Sigmoid colon (tissue), 4 donors: ENCODE measurements at regions not wholly inside any gene's neighbourhood (a gene's known extent, or its start where the extent isn't known, plus 50 kb on each side); places are given as distances from the start of the nearest gene placed in this dataset.

Experiments
- EP300 ChIP-seq, 4 donors: sonication (generic); formaldehyde crosslinking; IDR thresholded peaks; one replicate each; pipeline ENCODE4 v1.6.1; 2017; ENCODE audit warnings: antibody characterized with exemption in 4 of 4
- POLR2A ChIP-seq, 2 donors: fragments of 450-650 bp; IDR thresholded peaks; one replicate each; pipeline ENCODE4 v1.6.1; 2016; ENCODE audit warnings: antibody characterized with exemption in 2 of 2, mild to moderate bottlenecking in 2 of 2, moderate library complexity in 2 of 2
- POLR2AphosphoS5 ChIP-seq, 4 donors: sonication (generic); formaldehyde crosslinking; IDR thresholded peaks; one replicate each; pipeline ENCODE4 v1.6.1; 2017; ENCODE audit warnings: antibody characterized with exemption in 4 of 4
- TF ChIP-seq, protein P1 (sequence below), 4 experiments: fragments of 450-650 bp in 3 of 4; fragments of 200-600 bp in 1 of 4; IDR thresholded peaks; one replicate each; pipeline ENCODE4 v1.5.1; 2016 to 2019; ENCODE audit warnings: antibody characterized with exemption in 4 of 4, mild to moderate bottlenecking in 3 of 4, moderate library complexity in 2 of 4

DNA sequence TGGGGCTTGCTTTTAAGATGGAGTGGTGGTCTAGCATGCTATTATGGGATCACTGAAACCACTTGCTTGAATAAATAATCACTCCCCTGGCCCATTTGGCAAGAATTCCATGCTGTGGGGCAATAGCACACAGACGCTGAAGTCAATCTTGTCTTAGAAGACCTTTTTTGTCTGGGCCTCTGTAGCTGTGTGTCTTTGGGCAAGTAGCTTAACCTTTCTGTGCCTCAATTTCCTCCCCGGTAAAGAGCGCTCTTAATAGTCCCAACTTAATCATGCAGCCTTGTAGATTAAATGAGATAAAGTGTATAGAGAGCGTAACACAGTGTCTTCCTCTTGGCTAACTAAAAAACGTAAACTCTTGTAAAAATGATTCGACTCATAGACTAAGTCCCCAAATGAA, 125.4 kb upstream of the IGSF21 start:
- TF ChIP-seq, protein P1, sequence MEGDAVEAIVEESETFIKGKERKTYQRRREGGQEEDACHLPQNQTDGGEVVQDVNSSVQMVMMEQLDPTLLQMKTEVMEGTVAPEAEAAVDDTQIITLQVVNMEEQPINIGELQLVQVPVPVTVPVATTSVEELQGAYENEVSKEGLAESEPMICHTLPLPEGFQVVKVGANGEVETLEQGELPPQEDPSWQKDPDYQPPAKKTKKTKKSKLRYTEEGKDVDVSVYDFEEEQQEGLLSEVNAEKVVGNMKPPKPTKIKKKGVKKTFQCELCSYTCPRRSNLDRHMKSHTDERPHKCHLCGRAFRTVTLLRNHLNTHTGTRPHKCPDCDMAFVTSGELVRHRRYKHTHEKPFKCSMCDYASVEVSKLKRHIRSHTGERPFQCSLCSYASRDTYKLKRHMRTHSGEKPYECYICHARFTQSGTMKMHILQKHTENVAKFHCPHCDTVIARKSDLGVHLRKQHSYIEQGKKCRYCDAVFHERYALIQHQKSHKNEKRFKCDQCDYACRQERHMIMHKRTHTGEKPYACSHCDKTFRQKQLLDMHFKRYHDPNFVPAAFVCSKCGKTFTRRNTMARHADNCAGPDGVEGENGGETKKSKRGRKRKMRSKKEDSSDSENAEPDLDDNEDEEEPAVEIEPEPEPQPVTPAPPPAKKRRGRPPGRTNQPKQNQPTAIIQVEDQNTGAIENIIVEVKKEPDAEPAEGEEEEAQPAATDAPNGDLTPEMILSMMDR (IDR thresholded peaks at IDR 0.05), result no peak
- no peak for TF ChIP-seq POLR2A (IDR thresholded peaks at IDR 0.05)
- TF ChIP-seq POLR2AphosphoS5 (IDR thresholded peaks at IDR 0.05), result no peak
- no peak for TF ChIP-seq EP300 (IDR thresholded peaks at IDR 0.05)
